ENCODE measurements at regions not wholly inside any gene's neighbourhood (a gene's known extent, or its start where the extent isn't known, plus 50 kb on each side); places are given as distances from the start of the nearest gene placed in this dataset.
"Not testable (repeated sequence)": the region's sequence is repeated elsewhere in the genome, so short reads cannot be mapped to it uniquely, and the experiment has no call there.

DNA sequence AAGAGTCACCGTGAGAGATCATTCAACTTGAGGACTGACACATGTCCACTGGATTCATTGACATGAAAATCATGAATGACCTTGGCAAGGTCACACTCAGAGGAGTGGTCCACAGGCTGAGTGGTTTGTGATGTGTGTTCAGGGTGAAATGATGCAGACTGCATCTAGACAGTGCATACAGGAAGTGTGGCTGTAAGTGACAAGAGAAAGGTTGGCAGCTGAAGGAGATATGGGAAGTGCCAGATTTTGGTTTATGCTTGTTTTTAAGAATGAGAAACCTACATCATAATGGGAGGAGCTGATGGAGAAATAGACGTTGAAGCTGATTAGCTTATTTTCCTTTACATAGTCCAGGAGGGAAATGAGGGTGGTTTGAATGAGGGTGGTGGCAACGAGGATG, 64.8 kb upstream of the VIPR2 start:
- no peak overlapping the region for H3K4me3 Mint-ChIP-seq
- DNase-seq = no peak
- no peaks in the 10 kb centered on the region for H3K9me3 Mint-ChIP-seq
- no peak overlapping the region for H3K27ac Mint-ChIP-seq
- no peaks in the 10 kb centered on the region for H3K36me3 Mint-ChIP-seq
- peaks cover 11% of the 10 kb centered on the region for H3K27me3 Mint-ChIP-seq
- peaks cover 4% of the 10 kb centered on the region for H3K4me1 Mint-ChIP-seq
- CTCF ChIA-PET = no interaction called here

GRCh38 chr7:159207951-159208350, 63.3 kb upstream of the VIPR2 start:
- CTCF ChIA-PET = no interaction called here
- H3K36me3 Mint-ChIP-seq = no peaks in the 10 kb centered on the region
- H3K27me3 Mint-ChIP-seq = peaks cover 11% of the 10 kb centered on the region

GRCh38 chr7:159207393-159207792, 62.7 kb upstream of the VIPR2 start:
- H3K36me3 Mint-ChIP-seq = no peaks in the 10 kb centered on the region

More at GRCh38 chr7:159207951-159208350, 63.3 kb upstream of the VIPR2 start:
- Mint-ChIP-seq H3K9me3 (no peaks in the 10 kb centered on the region), H3K4me1 (peaks cover 4% of the 10 kb centered on the region), H3K4me3 (no peak overlapping the region), H3K27ac (no peak overlapping the region)
- DNase-seq = no peak

GRCh38 chr7:159205833-159206232, 61.2 kb upstream of the VIPR2 start:
- CTCF ChIA-PET = no interaction called here
- no peak overlapping the region for H3K4me3 Mint-ChIP-seq
- no peaks in the 10 kb centered on the region for H3K36me3 Mint-ChIP-seq
- H3K9me3 Mint-ChIP-seq = no peaks in the 10 kb centered on the region
- H3K4me1 Mint-ChIP-seq = peaks cover 4% of the 10 kb centered on the region
- no peak overlapping the region for H3K27ac Mint-ChIP-seq
- DNase-seq = no peak
- H3K27me3 Mint-ChIP-seq = peaks cover 11% of the 10 kb centered on the region

More at GRCh38 chr7:159207393-159207792, 62.7 kb upstream of the VIPR2 start:
- no peak for DNase-seq
- Mint-ChIP-seq H3K27me3 (peaks cover 11% of the 10 kb centered on the region), H3K9me3 (no peaks in the 10 kb centered on the region), H3K4me3 (no peak overlapping the region), H3K27ac (no peak overlapping the region), H3K4me1 (peaks cover 4% of the 10 kb centered on the region)
- CTCF ChIA-PET = no interaction called here

- CTCF ChIA-PET = no interaction called here
- H3K4me3 Mint-ChIP-seq = no peak overlapping the region
- H3K27me3 Mint-ChIP-seq = peaks cover 11% of the 10 kb centered on the region
- no peaks in the 10 kb centered on the region for H3K36me3 Mint-ChIP-seq
- DNase-seq = no peak
- H3K4me1 Mint-ChIP-seq = no peaks in the 10 kb centered on the region
- no peak overlapping the region for H3K27ac Mint-ChIP-seq
- no peaks in the 10 kb centered on the region for H3K9me3 Mint-ChIP-seq
These were observed 60.0 kb upstream of the VIPR2 start for GRCh38 chr7:159204664-159205063.

GRCh38 chr7:159203253-159203652, 58.6 kb upstream of the VIPR2 start:
- H3K36me3 Mint-ChIP-seq, H3K27ac Mint-ChIP-seq, DNase-seq, CTCF ChIA-PET, H3K4me3 Mint-ChIP-seq, H3K9me3 Mint-ChIP-seq, H3K4me1 Mint-ChIP-seq: not testable (repeated sequence)
- peaks cover 11% of the 10 kb centered on the region for H3K27me3 Mint-ChIP-seq

- Mint-ChIP-seq H3K9me3 (no peaks in the 10 kb centered on the region), H3K4me3 (no peak overlapping the region), H3K36me3 (no peaks in the 10 kb centered on the region), H3K27ac (no peak overlapping the region), H3K27me3 (peaks cover 8% of the 10 kb centered on the region), H3K4me1 (peaks cover 23% of the 10 kb centered on the region)
- CTCF ChIA-PET = no interaction called here
- DNase-seq = no peak
These were observed 57.2 kb upstream of the VIPR2 start for GRCh38 chr7:159201722-159202330.

GRCh38 chr7:159200421-159200820, 55.8 kb upstream of the VIPR2 start:
- Mint-ChIP-seq H3K9me3 (no peaks in the 10 kb centered on the region), H3K27ac (no peak overlapping the region), H3K27me3 (no peaks in the 10 kb centered on the region), H3K4me1 (peaks cover 35% of the 10 kb centered on the region), H3K36me3 (no peaks in the 10 kb centered on the region), H3K4me3 (no peak overlapping the region)
- CTCF ChIA-PET = no interaction called here
- DNase-seq = no peak

- Mint-ChIP-seq H3K9me3 (no peaks in the 10 kb centered on the region), H3K4me3 (peak overlapping the region; percentile 52), H3K27ac (peak overlapping the region; percentile 95), H3K36me3 (no peaks in the 10 kb centered on the region), H3K27me3 (no peaks in the 10 kb centered on the region), H3K4me1 (peaks cover 47% of the 10 kb centered on the region)
- CTCF ChIA-PET = interaction anchor here (0.9 to 1.3 kb wide), 2 partner anchors 18 to 80 kb away, joined by 4 read pairs; no protein-coding TSS in a partner anchor
- no peak for DNase-seq
These were observed 53.5 kb upstream of the VIPR2 start for GRCh38 chr7:159198016-159198724.

DNA sequence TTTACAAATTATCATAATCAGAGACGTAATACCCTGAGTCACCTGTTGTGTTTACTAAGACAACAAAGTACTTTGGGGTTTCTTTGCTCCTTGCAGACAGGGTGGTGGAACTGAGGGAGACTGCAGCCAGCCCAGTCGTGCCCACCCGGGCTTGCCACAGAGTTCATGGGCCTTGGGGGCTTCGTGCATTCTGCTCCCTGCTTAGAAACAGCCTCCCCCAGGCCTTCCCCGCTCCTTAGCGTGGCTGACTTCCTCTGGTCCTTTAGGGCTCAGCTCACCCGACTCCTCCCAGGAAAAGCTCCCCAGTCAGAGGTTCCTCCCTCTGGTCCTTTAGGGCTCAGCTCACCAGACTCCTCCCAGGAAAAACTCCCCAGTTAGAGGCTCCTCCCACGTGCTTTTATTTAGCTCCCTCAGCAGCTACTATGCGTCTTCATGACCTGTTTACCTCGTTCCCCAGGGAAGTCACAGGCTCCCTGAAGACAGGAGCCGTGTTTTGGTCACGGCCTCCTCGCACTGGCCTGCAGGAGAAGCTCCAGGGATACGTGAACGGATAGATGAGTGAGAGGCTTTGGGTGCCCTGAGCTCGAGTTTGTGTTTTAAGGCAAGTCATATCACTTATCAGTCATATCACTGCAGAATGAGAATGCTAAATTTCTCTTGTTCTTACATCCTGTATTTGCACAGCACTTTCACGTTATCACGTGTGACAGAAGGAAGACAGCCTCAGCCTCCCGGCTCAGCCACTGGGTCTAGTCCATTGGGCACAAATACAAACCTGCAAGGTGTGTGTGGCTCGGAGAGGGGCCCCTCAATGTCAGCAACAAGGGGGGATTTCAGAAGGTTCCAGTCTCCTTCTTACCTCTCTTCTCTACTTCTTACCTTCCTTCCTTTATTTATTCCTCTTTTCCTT, 52.7 kb upstream of the VIPR2 start:
- H3K27ac Mint-ChIP-seq = peak overlapping the region; percentile 95
- H3K4me3 Mint-ChIP-seq = peak overlapping the region; percentile 52
- H3K9me3 Mint-ChIP-seq = no peaks in the 10 kb centered on the region
- DNase-seq = peak; percentile 64
- H3K27me3 Mint-ChIP-seq = no peaks in the 10 kb centered on the region
- H3K4me1 Mint-ChIP-seq = peaks cover 47% of the 10 kb centered on the region
- no peaks in the 10 kb centered on the region for H3K36me3 Mint-ChIP-seq
- CTCF ChIA-PET = interaction anchor here (0.9 to 1.3 kb wide), 2 partner anchors 17 to 79 kb away, joined by 4 read pairs; no protein-coding TSS in a partner anchor

DNA sequence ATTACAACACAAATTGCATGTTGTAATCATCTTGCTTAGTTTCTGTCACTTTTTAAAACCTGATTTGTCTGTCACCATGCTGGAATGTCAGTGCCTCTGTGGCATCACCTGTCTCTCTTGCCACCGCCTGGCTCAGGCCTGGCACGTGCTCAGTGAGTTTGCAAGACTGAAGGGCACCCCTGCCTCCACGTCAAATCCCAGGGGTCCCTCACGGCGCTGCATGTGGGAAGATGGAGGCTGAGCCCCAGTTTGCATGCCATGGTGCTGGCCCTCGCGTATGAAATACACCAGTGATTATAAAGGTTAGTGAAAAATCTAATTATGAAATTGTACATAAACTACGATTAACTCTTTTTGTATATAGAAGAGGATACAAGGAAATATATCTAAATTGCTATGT, 51.9 kb upstream of the VIPR2 start:
- peaks cover 47% of the 10 kb centered on the region for H3K4me1 Mint-ChIP-seq
- peaks cover 4% of the 10 kb centered on the region for H3K27me3 Mint-ChIP-seq
- DNase-seq = no peak
- CTCF ChIA-PET = no interaction called here
- H3K9me3 Mint-ChIP-seq = no peaks in the 10 kb centered on the region
- H3K4me3 Mint-ChIP-seq = no peak overlapping the region
- H3K27ac Mint-ChIP-seq = peak overlapping the region; percentile 95
- H3K36me3 Mint-ChIP-seq = no peaks in the 10 kb centered on the region

DNA sequence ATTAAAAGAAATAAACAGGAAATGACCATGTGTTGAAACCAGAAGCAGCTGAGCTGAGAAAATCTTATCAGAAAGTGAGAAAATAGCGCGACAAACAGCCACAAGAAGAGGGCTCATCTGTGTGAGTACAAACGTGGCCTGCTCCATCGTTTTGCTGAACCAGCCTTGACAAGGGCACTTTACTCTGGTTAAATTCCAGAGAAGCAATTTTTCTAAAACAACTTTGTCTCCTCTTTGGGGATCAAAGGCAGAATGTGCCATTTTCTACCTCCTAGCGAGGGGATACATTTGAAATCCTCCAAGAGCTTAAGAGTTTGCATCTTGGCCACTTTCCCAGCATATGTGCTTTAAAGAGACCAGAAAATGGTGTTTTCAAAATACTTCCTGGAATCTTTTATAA, 51.3 kb upstream of the VIPR2 start:
- peaks cover 47% of the 10 kb centered on the region for H3K4me1 Mint-ChIP-seq

More for the DNA sequence above, 51.3 kb upstream of the VIPR2 start:
- CTCF ChIA-PET = no interaction called here
- DNase-seq = peak; percentile 39
- Mint-ChIP-seq H3K9me3 (no peaks in the 10 kb centered on the region), H3K27ac (peak overlapping the region; percentile 80), H3K36me3 (no peaks in the 10 kb centered on the region), H3K4me3 (no peak overlapping the region), H3K27me3 (peaks cover 11% of the 10 kb centered on the region)
